ENCODE measurements at regions not wholly inside any gene's neighbourhood (a gene's known extent, or its start where the extent isn't known, plus 50 kb on each side); places are given as distances from the start of the nearest gene placed in this dataset.

GRCh38 chr9:82356131-82356530 lies 367.6 kb downstream of the SPATA31D1 start:
- ATAC-seq (no peak), DNase-seq (no peak)
- 60% methylated on average over 2 of the region's 2 CpGs for WGBS
- Histone ChIP-seq H3K27me3 (ENCODE audit: control insufficient read depth, insufficient read depth) (no peaks in the 10 kb centered on the region), H3K4me1 (ENCODE audit: control insufficient read depth, insufficient read depth, low read length) (no peaks in the 10 kb centered on the region), H3K4me3 (ENCODE audit: low read length) (no peak overlapping the region), H3K9me3 (ENCODE audit: control insufficient read depth, low read length) (no peaks in the 10 kb centered on the region), H3K27ac (ENCODE audit: low read length) (no peak overlapping the region)
- intact Hi-C loops (cut with DNase I), result no loop called here

- H3K27ac ChIP-seq (ENCODE audit: low read length), result no peak overlapping the region
- no peak overlapping the region for H3K4me3 ChIP-seq (ENCODE audit: low read length)
- 52% methylated on average over 2 of the region's 2 CpGs for WGBS
- intact Hi-C loops (cut with DNase I), result no loop called here
- ATAC-seq, result no peak
- no peaks in the 10 kb centered on the region for H3K27me3 ChIP-seq (ENCODE audit: control insufficient read depth, insufficient read depth)
- no peaks in the 10 kb centered on the region for H3K9me3 ChIP-seq (ENCODE audit: control insufficient read depth, low read length)
- no peak for DNase-seq
- no peaks in the 10 kb centered on the region for H3K4me1 ChIP-seq (ENCODE audit: control insufficient read depth, insufficient read depth, low read length)
Measured at GRCh38 chr9:82356871-82357270, 368.3 kb downstream of the SPATA31D1 start.

DNA sequence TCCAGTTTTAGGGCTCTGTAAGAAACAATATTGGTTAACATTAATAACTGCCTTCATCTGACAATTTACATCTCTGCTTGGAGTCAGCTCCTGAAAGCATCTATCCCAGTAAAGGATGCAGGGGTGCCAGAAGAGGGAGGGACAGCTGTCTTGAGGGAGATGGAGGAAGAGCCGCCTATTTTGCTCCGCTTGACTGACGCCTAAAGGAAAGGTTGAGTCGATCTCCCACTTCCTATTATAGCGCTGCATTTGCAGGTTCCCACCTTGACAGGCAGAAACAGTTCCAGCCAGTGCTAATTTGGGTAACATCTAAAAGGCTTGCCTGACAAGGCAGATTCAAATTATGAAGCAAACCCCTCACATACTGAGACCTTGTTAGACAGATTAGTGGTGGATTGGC lies 374.6 kb downstream of the SPATA31D1 start:
- H3K27me3 ChIP-seq (ENCODE audit: control insufficient read depth, insufficient read depth), result no peaks in the 10 kb centered on the region
- H3K4me3 ChIP-seq (ENCODE audit: low read length), result no peak overlapping the region
- intact Hi-C loops (cut with DNase I), result no loop called here
- DNase-seq, result no peak
- no peak for ATAC-seq
- WGBS, result 53% methylated on average over 5 of the region's 5 CpGs
- no peaks in the 10 kb centered on the region for H3K4me1 ChIP-seq (ENCODE audit: control insufficient read depth, insufficient read depth, low read length)
- H3K27ac ChIP-seq (ENCODE audit: low read length), result no peak overlapping the region
- no peaks in the 10 kb centered on the region for H3K9me3 ChIP-seq (ENCODE audit: control insufficient read depth, low read length)

- DNase-seq, result no peak
- intact Hi-C loops (cut with DNase I), result no loop called here
- no peaks in the 10 kb centered on the region for H3K9me3 ChIP-seq (ENCODE audit: control insufficient read depth, low read length)
- WGBS, result 67% methylated on average over 5 of the region's 5 CpGs
- H3K4me1 ChIP-seq (ENCODE audit: control insufficient read depth, insufficient read depth, low read length), result no peaks in the 10 kb centered on the region
- ATAC-seq, result no peak
- no peaks in the 10 kb centered on the region for H3K27me3 ChIP-seq (ENCODE audit: control insufficient read depth, insufficient read depth)
- H3K27ac ChIP-seq (ENCODE audit: low read length), result no peak overlapping the region
- H3K4me3 ChIP-seq (ENCODE audit: low read length), result no peak overlapping the region
Measured at GRCh38 chr9:82363682-82364081, 375.1 kb downstream of the SPATA31D1 start.

DNA sequence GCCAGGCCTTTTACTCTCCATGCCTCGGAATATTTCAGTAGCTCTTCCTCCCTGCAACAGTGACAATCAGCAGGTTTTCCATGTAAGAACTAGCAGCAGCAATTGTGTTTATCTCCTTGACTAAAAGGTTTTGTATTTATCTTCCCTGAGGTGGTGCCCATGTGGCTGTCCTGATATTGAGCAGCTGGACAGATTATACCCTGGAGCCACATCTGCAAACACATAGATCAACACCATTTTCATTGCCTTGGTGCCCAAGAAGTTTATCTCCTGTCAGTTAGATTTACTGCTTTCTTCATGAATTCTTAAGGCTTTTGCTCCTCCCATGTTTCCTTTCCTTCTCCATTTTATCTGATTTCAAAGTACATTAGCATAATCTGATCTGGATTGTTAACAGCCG lies 378.4 kb downstream of the SPATA31D1 start:
- Histone ChIP-seq H3K4me1 (ENCODE audit: control insufficient read depth, insufficient read depth, low read length) (no peaks in the 10 kb centered on the region), H3K4me3 (ENCODE audit: low read length) (no peak overlapping the region), H3K27ac (ENCODE audit: low read length) (no peak overlapping the region), H3K9me3 (ENCODE audit: control insufficient read depth, low read length) (no peaks in the 10 kb centered on the region), H3K27me3 (ENCODE audit: control insufficient read depth, insufficient read depth) (no peaks in the 10 kb centered on the region)
- intact Hi-C loops (cut with DNase I), result no loop called here
- no peak for DNase-seq
- no peak for ATAC-seq
- WGBS, result 49% methylated on average over 2 of the region's 2 CpGs

DNA sequence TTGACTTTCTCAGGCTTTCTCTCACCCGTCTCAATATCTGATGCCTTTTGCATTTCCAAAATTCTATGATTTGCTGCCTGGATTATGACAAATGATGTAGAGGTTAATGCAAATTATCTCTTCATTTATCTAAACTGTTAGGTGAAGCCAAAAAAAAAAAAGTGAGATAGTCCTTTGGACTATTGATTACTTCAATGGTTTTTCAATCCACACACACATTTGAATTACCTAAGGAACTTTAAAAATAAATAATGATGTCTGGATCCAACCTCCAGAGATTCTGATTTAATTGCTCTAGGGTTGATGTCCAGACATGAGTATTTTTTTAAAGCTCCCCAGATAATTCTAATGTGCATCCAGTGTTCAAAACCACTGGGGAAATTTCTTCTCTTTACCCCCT lies 379.4 kb downstream of the SPATA31D1 start:
- no peak for DNase-seq
- H3K9me3 ChIP-seq (ENCODE audit: control insufficient read depth, low read length), result no peaks in the 10 kb centered on the region
- no peak overlapping the region for H3K4me3 ChIP-seq (ENCODE audit: low read length)
- intact Hi-C loops (cut with DNase I), result no loop called here
- H3K27ac ChIP-seq (ENCODE audit: low read length), result no peak overlapping the region
- H3K27me3 ChIP-seq (ENCODE audit: control insufficient read depth, insufficient read depth), result no peaks in the 10 kb centered on the region
- no peak for ATAC-seq
- 80% methylated on average over 1 of the region's 1 CpG for WGBS
- no peaks in the 10 kb centered on the region for H3K4me1 ChIP-seq (ENCODE audit: control insufficient read depth, insufficient read depth, low read length)

GRCh38 chr9:82369251-82369945 lies 380.8 kb downstream of the SPATA31D1 start:
- ATAC-seq, result no peak
- intact Hi-C loops (cut with DNase I), result no loop called here

DNA sequence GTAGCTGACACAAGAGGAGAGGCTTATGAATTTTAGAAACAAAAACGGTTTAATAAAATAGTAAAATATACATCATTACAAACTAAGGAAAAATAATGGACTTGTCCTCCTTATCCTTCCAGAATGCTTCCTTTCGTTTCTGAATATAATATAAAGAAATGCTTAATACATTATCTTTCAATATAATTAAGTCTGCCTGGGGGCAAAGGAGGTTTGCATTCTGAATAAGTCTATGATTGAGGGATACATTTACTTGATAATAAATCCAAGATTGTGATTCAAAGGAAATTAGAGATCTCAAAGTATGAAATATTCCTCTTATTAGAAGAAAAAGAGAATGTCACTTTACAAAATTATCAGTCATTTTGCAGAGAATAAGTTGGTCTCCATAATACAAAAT lies 386.5 kb downstream of the SPATA31D1 start:
- intact Hi-C loops (cut with DNase I), result no loop called here
- DNase-seq, result no peak
- WGBS, result 83% methylated on average over 2 of the region's 2 CpGs

More at GRCh38 chr9:82369251-82369945, 380.8 kb downstream of the SPATA31D1 start:
- Histone ChIP-seq H3K27ac (ENCODE audit: low read length) (no peak overlapping the region), H3K27me3 (ENCODE audit: control insufficient read depth, insufficient read depth) (no peaks in the 10 kb centered on the region), H3K9me3 (ENCODE audit: control insufficient read depth, low read length) (no peaks in the 10 kb centered on the region), H3K4me1 (ENCODE audit: control insufficient read depth, insufficient read depth, low read length) (no peaks in the 10 kb centered on the region), H3K4me3 (ENCODE audit: low read length) (no peak overlapping the region)
- no peak for DNase-seq
- 70% methylated on average over 2 of the region's 2 CpGs for WGBS

GRCh38 chr9:82376677-82377232 lies 388.2 kb downstream of the SPATA31D1 start:
- Histone ChIP-seq H3K9me3 (ENCODE audit: control insufficient read depth, low read length) (no peaks in the 10 kb centered on the region), H3K4me1 (ENCODE audit: control insufficient read depth, insufficient read depth, low read length) (no peaks in the 10 kb centered on the region), H3K4me3 (ENCODE audit: low read length) (no peak overlapping the region), H3K27ac (ENCODE audit: low read length) (no peak overlapping the region), H3K27me3 (ENCODE audit: control insufficient read depth, insufficient read depth) (no peaks in the 10 kb centered on the region)
- intact Hi-C loops (cut with DNase I), result no loop called here
- DNase-seq (no peak), ATAC-seq (no peak)
- 90% methylated on average over 4 of the region's 4 CpGs for WGBS

More for the DNA sequence above, 386.5 kb downstream of the SPATA31D1 start:
- no peaks in the 10 kb centered on the region for H3K4me1 ChIP-seq (ENCODE audit: control insufficient read depth, insufficient read depth, low read length)
- no peaks in the 10 kb centered on the region for H3K27me3 ChIP-seq (ENCODE audit: control insufficient read depth, insufficient read depth)
- H3K4me3 ChIP-seq (ENCODE audit: low read length), result no peak overlapping the region
- no peaks in the 10 kb centered on the region for H3K9me3 ChIP-seq (ENCODE audit: control insufficient read depth, low read length)
- H3K27ac ChIP-seq (ENCODE audit: low read length), result no peak overlapping the region
- no peak for ATAC-seq

GRCh38 chr9:82382887-82383616 lies 394.5 kb downstream of the SPATA31D1 start:
- no peaks in the 10 kb centered on the region for H3K27me3 ChIP-seq (ENCODE audit: control insufficient read depth, insufficient read depth)
- H3K4me3 ChIP-seq (ENCODE audit: low read length), result no peak overlapping the region
- no peaks in the 10 kb centered on the region for H3K9me3 ChIP-seq (ENCODE audit: control insufficient read depth, low read length)
- ATAC-seq (no peak), DNase-seq (no peak)
- WGBS, result 82% methylated on average over 6 of the region's 6 CpGs
- H3K4me1 ChIP-seq (ENCODE audit: control insufficient read depth, insufficient read depth, low read length), result no peaks in the 10 kb centered on the region
- intact Hi-C loops (cut with DNase I), result no loop called here
- H3K27ac ChIP-seq (ENCODE audit: low read length), result no peak overlapping the region

DNA sequence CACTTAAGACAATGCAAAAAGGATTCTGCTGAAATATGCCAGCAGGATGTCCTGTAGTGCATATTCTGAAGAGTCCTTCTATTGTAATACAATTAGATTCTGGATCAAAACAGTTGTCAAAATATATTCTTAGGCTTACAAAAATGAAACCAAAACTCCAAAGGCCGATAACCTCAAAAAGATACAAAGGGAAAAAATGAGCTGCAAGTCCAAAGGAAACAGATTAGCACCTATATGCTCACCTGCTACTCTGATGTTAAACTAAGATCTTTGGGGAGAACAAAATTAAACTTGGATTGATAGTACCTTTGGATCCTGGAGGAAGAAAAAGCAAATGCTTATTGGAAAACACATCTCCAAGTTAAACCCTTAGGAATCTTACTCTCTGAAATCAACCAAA lies 397.1 kb downstream of the SPATA31D1 start:
- no peak for DNase-seq
- Histone ChIP-seq H3K9me3 (ENCODE audit: control insufficient read depth, low read length) (no peaks in the 10 kb centered on the region), H3K4me3 (ENCODE audit: low read length) (no peak overlapping the region), H3K27ac (ENCODE audit: low read length) (no peak overlapping the region), H3K4me1 (ENCODE audit: control insufficient read depth, insufficient read depth, low read length) (no peaks in the 10 kb centered on the region), H3K27me3 (ENCODE audit: control insufficient read depth, insufficient read depth) (no peaks in the 10 kb centered on the region)
- intact Hi-C loops (cut with DNase I), result no loop called here
- 70% methylated on average over 1 of the region's 1 CpG for WGBS
- no peak for ATAC-seq

Data from right cardiac atrium (tissue), 5 donors.